HEK293T (cell line): ENCODE measurements at regions not wholly inside any gene's neighbourhood (a gene's known extent, or its start where the extent isn't known, plus 50 kb on each side); places are given as distances from the start of the nearest gene placed in this dataset.

ENCODE experiments used
- CTCF ChIA-PET: fragments of 350-600 bp; formaldehyde crosslinking; extraction: SDS; loops from one replicate; lab custom pipeline; 2021; ENCODE audit warnings: antibody characterized with exemption, inconsistent platforms; lab: Yijun Ruan, JAX
- POLR2A ChIA-PET: fragments of 350-600 bp; formaldehyde crosslinking; extraction: SDS; loops from one replicate; lab custom pipeline; 2020; ENCODE audit warnings: antibody characterized with exemption, inconsistent platforms; lab: Yijun Ruan, JAX
- DNase-seq: peaks from one replicate; pipeline ENCODE4 v3.0.0; 2012; ENCODE audit warnings: mixed read lengths; ENCODE audit errors: extremely low spot score
- ARNT ChIP-seq: fragments of 450-650 bp; IDR thresholded peaks from 2 replicates; pipeline ENCODE4 v1.6.1; 2017; ENCODE audit warnings: mild to moderate bottlenecking
- BHLHE40 ChIP-seq: fragments of 450-650 bp; IDR thresholded peaks from 2 replicates; pipeline ENCODE4 v1.6.1; 2016; ENCODE audit warnings: mild to moderate bottlenecking, moderate library complexity, borderline replicate concordance
- CTBP1 ChIP-seq: fragments of 450-650 bp; IDR thresholded peaks from 2 replicates; pipeline ENCODE4 v1.6.1; 2016; ENCODE audit warnings: borderline replicate concordance
- ELF4 ChIP-seq: fragments of 450-650 bp; IDR thresholded peaks from 2 replicates; pipeline ENCODE4 v1.6.1; 2017; ENCODE audit warnings: antibody characterized with exemption
- FOXA1 ChIP-seq: fragments of 450-650 bp; IDR thresholded peaks from 2 replicates; pipeline ENCODE4 v1.6.1; 2016; ENCODE audit warnings: mild to moderate bottlenecking
- FOXK2 ChIP-seq: fragments of 450-650 bp; IDR thresholded peaks from 2 replicates; pipeline ENCODE4 v1.6.1; 2016; ENCODE audit warnings: mild to moderate bottlenecking
- FOXM1 ChIP-seq: fragments of 450-650 bp; IDR thresholded peaks from 2 replicates; pipeline ENCODE4 v1.6.1; 2017; ENCODE audit warnings: mild to moderate bottlenecking, borderline replicate concordance
- HDGF ChIP-seq: fragments of 450-650 bp; IDR thresholded peaks from 2 replicates; pipeline ENCODE4 v1.6.1; 2017; ENCODE audit warnings: antibody characterized with exemption, borderline replicate concordance
- L3MBTL2 ChIP-seq: fragments of 450-650 bp; conservative IDR thresholded peaks from 2 replicates; pipeline ENCODE4 v1.6.1; 2016; ENCODE audit warnings: mild to moderate bottlenecking
- LEF1 ChIP-seq: fragments of 450-650 bp; IDR thresholded peaks from 2 replicates; pipeline ENCODE4 v1.6.1; 2017; ENCODE audit warnings: mild to moderate bottlenecking, borderline replicate concordance
- NFRKB ChIP-seq: fragments of 450-650 bp; IDR thresholded peaks from 2 replicates; pipeline ENCODE4 v1.6.1; 2016; ENCODE audit warnings: mild to moderate bottlenecking, moderate library complexity
- PKNOX1 ChIP-seq: fragments of 450-650 bp; IDR thresholded peaks from 2 replicates; pipeline ENCODE4 v1.6.1; 2016
- SP1 ChIP-seq: fragments of 450-650 bp; IDR thresholded peaks from 2 replicates; pipeline ENCODE4 v1.6.1; 2017
- SUZ12 ChIP-seq: fragments of 450-650 bp; IDR thresholded peaks from 2 replicates; pipeline ENCODE4 v1.6.1; 2016; ENCODE audit warnings: mild to moderate bottlenecking
- TARDBP ChIP-seq: fragments of 450-650 bp; IDR thresholded peaks from 2 replicates; pipeline ENCODE4 v1.6.1; 2016
- ZNF384 ChIP-seq: fragments of 450-650 bp; IDR thresholded peaks from 2 replicates; pipeline ENCODE4 v1.6.1; 2016

- DNase-seq = no peak
- CTCF ChIA-PET = no interaction called here
- POLR2A ChIA-PET = no interaction called here
- TF ChIP-seq ARNT = no peak
- TF ChIP-seq TARDBP = no peak
- no peak for TF ChIP-seq LEF1
- TF ChIP-seq NFRKB = no peak
- TF ChIP-seq HDGF = no peak
These were observed 174.9 kb upstream of the TRIM24 start for GRCh38 chr7:138285129-138285528.

- TF ChIP-seq L3MBTL2 = no peak
- no peak for TF ChIP-seq ZNF384
- no peak for TF ChIP-seq ARNT
- TF ChIP-seq LEF1 = no peak
- TF ChIP-seq ELF4 = no peak
- TF ChIP-seq SP1 = no peak
- no peak for TF ChIP-seq SUZ12
- TF ChIP-seq HDGF = no peak
- TF ChIP-seq FOXA1 = no peak
- ChIA-PET CTCF (interaction anchor here (0.6 to 0.7 kb wide), 2 partner anchors 46 to 1175 kb away, joined by 3 to 5 read pairs; no protein-coding TSS in a partner anchor), POLR2A (no interaction called here)
- no peak for DNase-seq
These were observed 173.2 kb upstream of the TRIM24 start for GRCh38 chr7:138286846-138287245.

- no peak for TF ChIP-seq FOXA1
- TF ChIP-seq SP1 = no peak
- TF ChIP-seq ARNT = no peak
- no peak for TF ChIP-seq HDGF
- TF ChIP-seq BHLHE40 = no peak
- no peak for TF ChIP-seq ZNF384
- no peak for TF ChIP-seq TARDBP
- TF ChIP-seq NFRKB = no peak
- no peak for TF ChIP-seq CTBP1
- TF ChIP-seq FOXM1 = no peak
- no peak for TF ChIP-seq LEF1
- no peak for TF ChIP-seq PKNOX1
- TF ChIP-seq SUZ12 = no peak
- ChIA-PET CTCF (interaction anchor here (0.6 kb wide), 1 partner anchor 46 kb away, joined by 5 read pairs; no protein-coding TSS in a partner anchor), POLR2A (no interaction called here)
- no peak for DNase-seq
These were observed 172.5 kb upstream of the TRIM24 start for GRCh38 chr7:138287549-138287948.

- POLR2A ChIA-PET = no interaction called here
- TF ChIP-seq NFRKB (no peak), FOXK2 (no peak), ARNT (no peak), L3MBTL2 (no peak), ELF4 (no peak), PKNOX1 (no peak), TARDBP (no peak), FOXA1 (no peak), SUZ12 (no peak), HDGF (no peak), CTBP1 (no peak), FOXM1 (no peak), SP1 (no peak), BHLHE40 (no peak), ZNF384 (no peak)
- CTCF ChIA-PET = no interaction called here
- DNase-seq = no peak
These were observed 171.0 kb upstream of the TRIM24 start for GRCh38 chr7:138289082-138289481.

GRCh38 chr7:138289864-138290263 is 170.2 kb upstream of the TRIM24 start:
- ChIA-PET POLR2A (no interaction called here), CTCF (no interaction called here)
- no peak for DNase-seq
- TF ChIP-seq ELF4 (no peak), CTBP1 (no peak), L3MBTL2 (no peak), HDGF (no peak)

- CTCF ChIA-PET = no interaction called here
- TF ChIP-seq ARNT (no peak), TARDBP (no peak)
- POLR2A ChIA-PET = no interaction called here
- no peak for DNase-seq
These were observed 167.1 kb upstream of the TRIM24 start for GRCh38 chr7:138292951-138293350.

GRCh38 chr7:138295049-138295637 is 164.9 kb upstream of the TRIM24 start:
- DNase-seq = no peak

More at GRCh38 chr7:138295049-138295637, 164.9 kb upstream of the TRIM24 start:
- POLR2A ChIA-PET = no interaction called here
- no peak for TF ChIP-seq NFRKB
- no peak for TF ChIP-seq FOXA1
- no peak for TF ChIP-seq ELF4
- no peak for TF ChIP-seq SUZ12
- TF ChIP-seq CTBP1 = no peak
- no peak for TF ChIP-seq TARDBP
- TF ChIP-seq PKNOX1 = no peak
- TF ChIP-seq FOXM1 = no peak
- TF ChIP-seq SP1 = no peak
- TF ChIP-seq LEF1 = no peak
- no peak for TF ChIP-seq FOXK2
- TF ChIP-seq HDGF = no peak
- TF ChIP-seq L3MBTL2 = no peak
- no peak for TF ChIP-seq ZNF384
- no peak for TF ChIP-seq BHLHE40
- TF ChIP-seq ARNT = no peak
- CTCF ChIA-PET = no interaction called here
